ENCODE measurements at regions not wholly inside any gene's neighbourhood (a gene's known extent, or its start where the extent isn't known, plus 50 kb on each side); places are given as distances from the start of the nearest gene placed in this dataset.

GRCh38 chr12:107258780-107259179 lies 165.4 kb upstream of the CRY1 start:
- Histone ChIP-seq H3K9me3 (no peaks in the 10 kb centered on the region), H3K27me3 (no peaks in the 10 kb centered on the region), H3K27ac (no peak overlapping the region), H3K4me3 (no peak overlapping the region), H3K4me1 (no peaks in the 10 kb centered on the region), H3K36me3 (no peaks in the 10 kb centered on the region)
- TF ChIP-seq POLR2A (IDR thresholded peaks at IDR 0.05): no peak
- TF ChIP-seq, protein P1, sequence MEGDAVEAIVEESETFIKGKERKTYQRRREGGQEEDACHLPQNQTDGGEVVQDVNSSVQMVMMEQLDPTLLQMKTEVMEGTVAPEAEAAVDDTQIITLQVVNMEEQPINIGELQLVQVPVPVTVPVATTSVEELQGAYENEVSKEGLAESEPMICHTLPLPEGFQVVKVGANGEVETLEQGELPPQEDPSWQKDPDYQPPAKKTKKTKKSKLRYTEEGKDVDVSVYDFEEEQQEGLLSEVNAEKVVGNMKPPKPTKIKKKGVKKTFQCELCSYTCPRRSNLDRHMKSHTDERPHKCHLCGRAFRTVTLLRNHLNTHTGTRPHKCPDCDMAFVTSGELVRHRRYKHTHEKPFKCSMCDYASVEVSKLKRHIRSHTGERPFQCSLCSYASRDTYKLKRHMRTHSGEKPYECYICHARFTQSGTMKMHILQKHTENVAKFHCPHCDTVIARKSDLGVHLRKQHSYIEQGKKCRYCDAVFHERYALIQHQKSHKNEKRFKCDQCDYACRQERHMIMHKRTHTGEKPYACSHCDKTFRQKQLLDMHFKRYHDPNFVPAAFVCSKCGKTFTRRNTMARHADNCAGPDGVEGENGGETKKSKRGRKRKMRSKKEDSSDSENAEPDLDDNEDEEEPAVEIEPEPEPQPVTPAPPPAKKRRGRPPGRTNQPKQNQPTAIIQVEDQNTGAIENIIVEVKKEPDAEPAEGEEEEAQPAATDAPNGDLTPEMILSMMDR (IDR thresholded peaks at IDR 0.05): no peak
- DNase-seq: no peak

GRCh38 chr12:107263980-107264379 lies 170.6 kb upstream of the CRY1 start:
- Histone ChIP-seq H3K36me3 (no peaks in the 10 kb centered on the region), H3K9me3 (no peaks in the 10 kb centered on the region), H3K4me3 (no peak overlapping the region), H3K27ac (no peak overlapping the region), H3K4me1 (no peaks in the 10 kb centered on the region), H3K27me3 (no peaks in the 10 kb centered on the region)
- DNase-seq: no peak
- TF ChIP-seq, protein P1 (IDR thresholded peaks at IDR 0.05): no peak
- TF ChIP-seq POLR2A (IDR thresholded peaks at IDR 0.05): no peak

GRCh38 chr12:107264667-107265066 lies 171.3 kb upstream of the CRY1 start:
- Histone ChIP-seq H3K27me3 (no peaks in the 10 kb centered on the region), H3K36me3 (no peaks in the 10 kb centered on the region), H3K4me1 (no peaks in the 10 kb centered on the region), H3K4me3 (no peak overlapping the region), H3K9me3 (no peaks in the 10 kb centered on the region), H3K27ac (no peak overlapping the region)
- no peak for DNase-seq
- TF ChIP-seq, protein P1 (IDR thresholded peaks at IDR 0.05): no peak
- no peak for TF ChIP-seq POLR2A (IDR thresholded peaks at IDR 0.05)

GRCh38 chr12:107267604-107268003 lies 174.3 kb upstream of the CRY1 start:
- no peaks in the 10 kb centered on the region for H3K36me3 ChIP-seq
- no peaks in the 10 kb centered on the region for H3K27me3 ChIP-seq
- no peaks in the 10 kb centered on the region for H3K4me1 ChIP-seq
- no peaks in the 10 kb centered on the region for H3K9me3 ChIP-seq
- DNase-seq: no peak
- H3K27ac ChIP-seq: no peak overlapping the region
- no peak overlapping the region for H3K4me3 ChIP-seq
- no peak for TF ChIP-seq POLR2A (IDR thresholded peaks at IDR 0.05)
- TF ChIP-seq, protein P1 (IDR thresholded peaks at IDR 0.05): no peak

GRCh38 chr12:107271523-107271922 lies 178.2 kb upstream of the CRY1 start:
- Histone ChIP-seq H3K4me1 (no peaks in the 10 kb centered on the region), H3K4me3 (no peak overlapping the region), H3K9me3 (no peaks in the 10 kb centered on the region), H3K36me3 (no peaks in the 10 kb centered on the region), H3K27me3 (no peaks in the 10 kb centered on the region), H3K27ac (no peak overlapping the region)
- DNase-seq: no peak
- TF ChIP-seq POLR2A (IDR thresholded peaks at IDR 0.05): no peak
- TF ChIP-seq, protein P1 (IDR thresholded peaks at IDR 0.05): no peak

- Histone ChIP-seq H3K27me3 (no peaks in the 10 kb centered on the region), H3K27ac (no peak overlapping the region), H3K36me3 (no peaks in the 10 kb centered on the region), H3K4me3 (no peak overlapping the region), H3K9me3 (no peaks in the 10 kb centered on the region), H3K4me1 (no peaks in the 10 kb centered on the region)
- DNase-seq: no peak
- TF ChIP-seq POLR2A (IDR thresholded peaks at IDR 0.05): no peak
- TF ChIP-seq, protein P1 (IDR thresholded peaks at IDR 0.05): no peak
Measured at GRCh38 chr12:107275530-107275929, 182.2 kb upstream of the CRY1 start.

Measured in Peyer's patch (tissue), 4 donors.